HG02852 (cell line): ENCODE measurements at regions not wholly inside any gene's neighbourhood (a gene's known extent, or its start where the extent isn't known, plus 50 kb on each side); places are given as distances from the start of the nearest gene placed in this dataset.

Source experiments
- ATAC-seq: cut with Tn5 transposase; IDR thresholded peaks from one replicate; pipeline ENCODE4 v1.9.1; 2021; ENCODE audit warnings: mild to moderate bottlenecking, moderate library complexity; ENCODE audit not compliant: unreplicated experiment

GRCh38 chr16:51924744-51925143 is 622.2 kb downstream of the TOX3 start:
- no peak for ATAC-seq

DNA sequence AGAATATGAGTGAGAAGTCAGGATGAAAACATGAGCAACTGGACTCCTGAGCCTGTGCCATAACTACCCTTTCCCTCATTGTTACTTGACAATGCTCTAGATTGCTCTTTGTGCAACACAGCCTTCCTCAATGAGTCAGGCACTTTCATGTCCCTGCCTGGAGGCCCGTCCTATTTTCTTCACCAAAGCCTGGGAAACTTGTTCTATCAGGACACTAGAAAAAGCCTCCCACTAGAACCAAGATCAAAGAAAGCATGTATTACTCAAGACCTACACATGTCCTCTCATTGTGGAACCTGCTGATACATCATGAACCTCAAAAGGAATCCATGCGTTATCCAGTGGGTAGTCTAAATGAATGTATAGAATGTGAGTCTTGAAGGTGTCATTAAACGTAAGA is 624.5 kb downstream of the TOX3 start:
- no peak for ATAC-seq

DNA sequence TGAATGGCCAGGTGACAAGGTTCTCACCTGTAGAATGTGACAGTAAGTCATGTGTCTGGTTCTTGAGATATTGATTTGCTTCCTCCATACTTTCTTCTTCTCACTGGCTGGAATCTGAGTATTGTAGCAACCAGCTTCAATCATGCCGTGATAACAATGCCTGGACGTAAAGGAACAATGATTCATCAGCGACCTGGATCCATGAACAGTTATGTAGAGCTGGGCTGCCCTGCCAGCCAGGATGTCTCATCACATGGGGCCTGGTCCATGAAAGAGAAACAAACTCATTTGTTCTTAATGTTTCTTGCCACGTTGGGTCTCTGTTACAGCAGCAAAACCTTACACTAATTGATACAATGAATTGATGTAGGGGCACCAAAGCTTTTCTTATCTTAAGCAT is 627.2 kb downstream of the TOX3 start:
- ATAC-seq: no peak

DNA sequence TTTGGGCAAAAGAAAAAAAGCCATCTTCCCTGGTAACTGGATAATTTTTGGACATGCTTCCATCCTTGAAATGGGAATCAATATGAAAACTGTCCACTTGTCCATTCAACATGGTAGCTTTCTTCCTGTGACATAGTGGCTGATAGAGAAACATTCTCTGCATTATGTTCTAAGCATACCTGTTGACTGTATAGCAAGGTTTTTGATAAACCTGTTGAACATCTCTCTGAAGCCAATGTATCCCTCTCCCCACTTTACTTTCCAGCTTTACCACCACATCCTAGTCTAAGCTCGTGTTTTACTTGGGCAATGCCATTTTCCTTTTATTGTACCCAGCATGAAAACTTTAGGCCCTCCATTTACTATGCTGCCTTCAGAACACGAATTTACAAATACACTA is 630.1 kb downstream of the TOX3 start:
- no peak for ATAC-seq

DNA sequence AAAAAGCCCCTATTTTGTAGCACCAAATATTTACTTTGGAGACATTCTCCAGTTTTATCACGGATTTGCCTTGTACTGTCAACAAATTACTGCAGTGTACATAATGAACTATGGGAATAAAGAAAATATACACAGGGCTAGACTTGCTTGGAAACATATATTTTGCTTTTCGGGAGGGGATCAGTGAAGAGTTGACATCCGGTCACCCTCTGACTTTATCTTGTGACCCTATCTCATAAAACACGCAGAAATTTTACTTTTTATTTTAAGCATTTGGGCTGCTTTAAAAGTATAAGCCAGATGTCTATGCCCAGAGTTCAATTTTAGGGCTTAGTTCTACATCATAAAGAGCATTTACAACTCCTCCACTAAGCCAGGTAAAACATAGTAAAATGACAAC is 630.7 kb downstream of the TOX3 start:
- no peak for ATAC-seq

GRCh38 chr16:51907680-51908079 is 639.3 kb downstream of the TOX3 start:
- ATAC-seq: no peak

DNA sequence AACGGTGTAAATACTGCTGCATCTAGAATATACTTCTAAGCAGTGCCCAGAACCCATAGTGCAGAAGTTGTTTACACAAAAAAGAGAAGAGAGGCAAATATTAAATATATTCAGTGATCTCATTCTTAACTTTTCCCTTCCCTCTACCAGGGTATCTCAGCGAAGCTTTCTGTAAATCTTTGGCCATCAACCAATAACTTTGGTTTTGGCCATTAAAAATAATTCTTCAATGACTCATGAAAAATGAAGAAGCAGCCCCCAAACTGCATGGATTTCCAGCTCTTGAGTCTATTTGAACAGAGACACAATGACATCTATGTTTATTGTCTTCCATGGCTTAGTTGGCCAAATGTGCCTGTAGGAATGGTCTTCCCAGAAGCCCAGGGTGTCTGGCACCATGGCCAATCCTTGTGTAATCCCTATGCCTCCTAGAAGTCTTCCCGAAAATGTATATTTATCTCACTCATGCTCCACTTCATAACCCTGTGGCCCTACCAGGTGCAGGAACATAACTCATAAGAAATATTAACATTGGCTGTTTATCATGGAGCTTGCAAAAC is 646.6 kb downstream of the TOX3 start:
- no peak for ATAC-seq

DNA sequence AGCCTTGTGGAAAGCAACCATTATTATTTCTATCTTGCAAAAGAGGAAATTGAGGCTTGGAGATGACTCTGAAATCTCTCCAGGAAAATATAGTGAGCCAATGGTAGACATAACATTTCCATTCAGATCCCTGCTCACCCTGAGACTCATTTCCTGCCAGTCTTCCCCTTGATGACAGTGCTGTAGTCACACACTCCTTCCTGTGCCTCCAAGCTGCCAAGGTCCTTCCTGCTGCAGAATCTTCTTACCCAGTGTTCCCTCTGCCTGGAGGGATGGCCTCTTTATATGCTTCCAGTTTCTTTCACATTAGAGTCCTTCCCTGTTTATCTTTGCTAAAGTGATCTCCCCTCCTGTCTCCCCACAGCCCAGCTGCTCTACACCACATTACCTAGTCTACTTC is 648.1 kb downstream of the TOX3 start:
- no peak for ATAC-seq

DNA sequence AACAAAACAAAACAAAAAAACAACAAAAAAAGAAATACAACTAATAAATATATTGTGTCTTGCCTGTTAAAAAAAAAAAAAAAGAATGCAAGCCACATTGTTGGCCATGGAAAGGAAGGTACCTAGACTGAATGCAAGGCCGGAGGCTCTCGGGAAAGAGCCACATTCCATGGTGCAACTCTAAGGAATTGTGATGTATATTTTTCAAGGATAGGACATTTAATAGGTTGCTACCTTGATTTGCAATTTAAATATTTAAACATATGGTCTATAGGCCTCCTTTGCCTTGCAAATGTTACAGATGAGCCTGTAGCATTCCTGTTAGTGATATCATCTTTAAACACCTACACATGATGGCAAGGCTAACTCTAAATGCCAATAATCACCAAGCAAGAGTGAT is 650.9 kb downstream of the TOX3 start:
- no peak for ATAC-seq

GRCh38 chr16:51892293-51893007 is 654.5 kb downstream of the TOX3 start:
- no peak for ATAC-seq

DNA sequence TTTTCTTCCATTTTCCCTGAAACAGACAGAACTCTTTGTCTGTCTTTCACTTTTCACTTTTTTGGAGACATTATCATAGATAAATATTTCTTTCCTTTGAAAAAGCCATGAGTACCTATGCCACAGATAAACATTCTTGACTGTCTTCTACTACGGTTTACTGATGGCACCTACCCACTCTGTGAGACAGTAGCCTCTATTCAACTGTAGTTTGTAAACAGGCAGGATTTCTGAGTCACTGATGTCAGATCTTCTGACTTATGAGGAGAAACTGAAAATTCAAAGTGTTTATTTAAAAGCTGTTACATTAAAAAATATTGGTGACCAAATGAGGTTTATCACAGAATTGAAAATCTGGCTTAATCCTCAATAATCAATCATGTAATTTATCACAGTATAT is 658.4 kb downstream of the TOX3 start:
- no peak for ATAC-seq

GRCh38 chr16:51888016-51888415 is 658.9 kb downstream of the TOX3 start:
- ATAC-seq: no peak

DNA sequence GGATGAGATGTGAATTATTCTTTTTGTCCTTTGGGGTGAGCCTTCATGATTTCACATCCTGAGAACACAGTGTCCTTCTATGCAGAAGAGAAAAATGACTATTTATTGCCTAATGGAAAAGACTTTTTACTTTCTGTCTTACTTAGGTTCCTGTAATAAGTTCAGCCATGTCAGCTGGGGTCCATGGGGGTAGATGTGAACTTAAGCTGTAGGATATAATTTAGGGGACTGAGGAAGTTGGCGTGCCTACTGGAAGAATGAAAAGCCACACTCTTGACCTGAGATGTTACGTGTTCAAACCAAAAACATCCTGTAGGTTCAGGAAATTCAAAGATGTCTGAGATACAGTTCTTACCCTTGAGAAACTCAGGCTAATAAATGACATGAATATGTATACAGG is 660.5 kb downstream of the TOX3 start:
- no peak for ATAC-seq

DNA sequence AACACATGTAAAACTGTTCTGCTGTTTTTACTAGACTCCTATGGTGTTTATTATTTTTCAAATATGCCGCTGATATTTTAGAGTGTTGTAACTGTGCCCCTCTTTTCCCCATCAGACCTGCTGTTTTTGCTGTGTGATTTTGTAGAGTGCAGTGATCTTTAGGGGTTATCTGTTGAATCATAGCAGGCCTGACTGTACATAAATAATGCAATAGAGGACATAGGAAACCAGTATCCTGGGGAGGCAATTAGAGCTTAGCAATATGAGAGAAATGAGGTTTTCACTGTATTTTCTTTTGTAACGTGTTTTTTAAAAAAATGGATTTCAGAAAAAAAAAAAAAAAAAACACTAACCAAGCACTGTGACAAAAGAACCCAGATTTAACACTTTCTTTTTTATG is 662.2 kb downstream of the TOX3 start:
- ATAC-seq: no peak

DNA sequence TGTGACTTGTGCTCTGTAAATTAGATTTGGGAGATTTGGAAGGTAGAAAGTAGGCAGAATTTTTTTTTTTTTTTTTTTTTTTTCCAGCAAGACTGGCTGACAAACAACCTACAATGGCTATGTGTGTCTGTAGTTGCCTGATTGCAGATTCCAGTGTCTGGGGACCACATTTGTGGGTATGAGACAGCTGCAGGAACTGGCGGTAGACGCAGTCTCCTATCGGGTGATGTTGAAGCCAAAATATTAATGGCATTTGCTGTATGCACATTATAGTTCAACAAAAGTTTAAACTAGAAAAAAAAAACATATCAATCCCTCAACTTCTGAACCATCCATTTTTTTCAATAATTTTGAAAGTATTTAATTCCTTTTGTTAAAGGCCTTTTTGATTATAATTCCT is 665.2 kb downstream of the TOX3 start:
- ATAC-seq: no peak

DNA sequence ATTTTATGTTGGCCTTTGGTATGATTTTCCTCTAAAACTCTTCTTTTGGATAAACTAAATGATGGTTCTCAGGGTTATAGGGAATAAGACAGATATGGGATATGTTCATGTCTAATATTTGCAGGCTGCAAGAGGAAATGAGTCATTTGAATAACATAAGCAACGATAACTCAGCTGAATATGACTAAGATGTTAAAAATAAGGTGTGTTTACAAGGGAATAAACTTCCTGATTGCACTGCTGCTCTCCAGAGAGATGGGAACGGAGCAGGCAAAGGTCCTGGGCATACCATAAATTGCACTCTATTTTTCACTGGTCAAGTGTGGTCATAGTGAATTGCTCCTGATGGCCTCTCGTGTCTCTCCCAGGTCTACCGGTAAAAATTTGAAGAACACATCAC is 666.2 kb downstream of the TOX3 start:
- ATAC-seq: no peak

DNA sequence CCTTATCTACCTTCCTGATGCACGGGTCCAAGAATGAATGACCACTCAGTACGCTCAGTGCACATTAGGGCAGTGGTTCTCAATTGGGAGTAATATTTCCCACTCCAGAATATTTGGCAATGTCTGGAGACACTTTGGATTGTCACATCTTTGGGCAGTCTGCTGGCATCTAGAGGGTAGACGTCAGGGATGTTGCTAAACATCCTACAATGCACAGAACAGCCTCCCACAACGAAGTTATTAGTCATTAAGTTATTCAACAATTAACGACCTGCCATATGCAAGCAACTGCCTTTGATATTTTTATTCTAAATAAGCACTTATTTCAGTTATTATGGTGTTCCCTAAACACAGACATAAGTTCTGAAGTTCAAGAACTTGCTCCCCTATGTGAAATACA is 669.3 kb downstream of the TOX3 start:
- no peak for ATAC-seq

- no peak for ATAC-seq
Measured at GRCh38 chr16:51876934-51877333, 670.0 kb downstream of the TOX3 start.

- ATAC-seq: no peak
Measured at GRCh38 chr16:51876601-51876875, 670.4 kb downstream of the TOX3 start.

DNA sequence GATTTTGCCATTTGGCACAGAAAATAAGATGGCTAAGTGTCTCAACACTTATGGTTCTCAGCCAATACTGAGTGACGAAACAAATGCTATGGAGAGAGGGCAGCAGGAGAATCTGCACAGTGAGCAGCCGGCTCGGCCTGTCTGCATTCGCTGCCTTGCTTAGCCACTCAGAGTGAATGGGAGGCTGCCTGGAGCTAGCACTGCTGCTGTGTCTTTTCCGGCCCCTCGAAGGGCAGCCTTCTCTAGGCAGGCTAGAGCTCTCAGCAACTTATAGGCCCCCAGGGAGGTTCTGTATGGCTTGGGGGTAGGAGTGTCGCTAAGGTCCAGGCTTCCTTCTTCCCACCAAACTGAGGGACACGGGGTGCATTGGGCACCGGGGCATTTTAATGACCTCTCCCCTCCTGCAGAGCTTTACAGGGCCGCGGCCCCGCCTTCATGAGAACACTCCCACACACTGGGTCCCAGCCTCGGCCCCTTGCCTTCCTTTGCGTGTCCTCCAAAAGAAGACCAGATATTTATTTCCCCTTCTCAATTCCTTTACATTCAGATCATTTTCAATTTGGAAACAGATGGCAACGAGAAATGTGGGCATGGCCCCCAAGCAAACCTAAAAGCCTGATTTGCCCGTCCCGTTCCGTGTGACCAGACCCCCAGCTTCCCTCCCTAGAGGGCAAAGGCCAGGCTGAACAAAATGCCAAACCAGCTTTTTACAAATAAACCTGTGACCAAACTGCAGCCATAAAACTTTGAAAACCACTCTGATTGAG is 670.9 kb downstream of the TOX3 start:
- ATAC-seq: no peak

DNA sequence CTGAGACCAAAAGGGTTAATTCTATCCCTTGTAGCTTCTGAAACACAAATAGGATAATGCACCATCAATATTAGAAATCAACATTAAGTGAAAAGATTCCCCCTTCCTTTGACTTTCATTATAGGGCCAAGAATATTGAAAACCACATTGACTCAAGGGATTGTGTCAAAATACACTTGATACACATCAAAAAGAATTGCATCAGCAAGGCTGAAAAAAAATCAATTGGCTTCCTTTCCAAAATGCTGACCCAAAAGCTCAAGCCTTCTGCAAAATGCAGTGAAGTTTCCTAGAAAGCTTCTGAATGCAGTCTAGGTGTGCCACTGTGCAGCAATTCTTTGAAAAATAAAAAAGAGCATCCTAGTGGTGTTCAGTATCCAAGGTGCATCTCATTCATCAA is 674.4 kb downstream of the TOX3 start:
- no peak for ATAC-seq

DNA sequence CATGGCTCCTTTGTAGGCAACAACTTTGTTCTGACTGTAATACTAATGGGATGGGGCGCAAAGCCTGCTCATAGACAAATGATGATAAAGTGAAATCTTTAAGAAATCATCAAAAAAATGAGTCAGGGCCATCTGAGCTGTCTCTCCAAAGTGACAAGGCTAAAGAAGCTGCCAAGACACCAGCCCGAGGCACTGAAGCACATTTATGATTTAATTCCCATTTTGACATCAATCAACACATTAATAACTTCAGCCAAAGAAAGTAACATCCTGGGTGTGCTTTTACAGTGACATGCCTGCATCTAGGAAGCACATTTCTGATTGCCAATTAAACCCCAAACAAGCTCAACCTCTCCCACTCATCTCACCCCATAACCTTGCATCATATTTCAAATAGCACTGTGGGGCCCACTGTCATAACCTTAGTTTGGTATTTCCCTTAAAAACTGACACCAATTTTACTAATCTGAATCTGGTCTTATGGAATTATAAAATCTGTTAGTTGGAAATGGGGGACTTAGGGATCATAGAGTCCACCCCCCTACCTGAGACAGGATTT is 676.6 kb downstream of the TOX3 start:
- ATAC-seq: no peak
